NCI-H1417 (cell line): ENCODE measurements at regions not wholly inside any gene's neighbourhood (a gene's known extent, or its start where the extent isn't known, plus 50 kb on each side); places are given as distances from the start of the nearest gene placed in this dataset.
"Not testable (repeated sequence)": the region's sequence is repeated elsewhere in the genome, so short reads cannot be mapped to it uniquely, and the experiment has no call there.

Source experiments
- DNase-seq, 3 experiments: peaks; one replicate each; lab custom pipeline; 2025; lab: John Stamatoyannopoulos, UW

DNA sequence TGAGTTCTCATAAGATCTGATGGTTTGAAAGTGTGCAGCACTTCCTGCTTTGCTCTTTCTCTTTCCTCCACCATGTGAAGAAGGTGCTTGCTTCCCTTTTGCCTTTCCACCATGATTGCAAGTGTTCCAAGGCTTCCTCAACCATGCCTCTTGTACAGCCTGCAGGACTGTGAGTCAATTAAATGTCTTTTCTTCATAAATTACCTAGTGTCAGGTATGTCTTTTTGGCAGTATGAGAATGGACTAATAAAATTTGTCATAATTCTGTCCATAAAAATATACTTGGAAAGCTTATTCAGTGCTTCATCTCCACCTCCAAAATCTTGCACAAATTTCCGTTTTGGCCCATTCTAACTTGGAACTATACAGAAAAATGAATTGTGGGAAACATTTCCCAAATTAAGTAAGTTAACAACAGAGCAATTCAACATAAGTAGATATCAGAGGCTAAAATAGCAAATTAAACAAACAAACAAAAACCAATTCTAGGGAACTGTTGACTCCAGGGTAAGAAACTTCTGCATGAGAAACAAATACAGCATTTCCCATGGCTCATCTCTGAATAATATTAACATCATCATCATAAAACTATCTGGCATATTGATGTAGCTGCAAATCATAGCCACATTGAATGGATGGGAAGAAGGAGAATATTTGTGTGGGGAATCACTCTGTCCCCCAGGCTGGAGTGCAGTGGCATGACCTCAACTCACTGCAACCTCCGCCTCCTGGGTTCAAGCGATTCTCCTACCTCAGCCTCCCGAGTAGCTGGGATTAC lies 459.5 kb upstream of the FAR2 start:
- no peak for DNase-seq

- DNase-seq, result no peak
Measured at GRCh38 chr12:28693565-28694219, 455.4 kb upstream of the FAR2 start.

DNA sequence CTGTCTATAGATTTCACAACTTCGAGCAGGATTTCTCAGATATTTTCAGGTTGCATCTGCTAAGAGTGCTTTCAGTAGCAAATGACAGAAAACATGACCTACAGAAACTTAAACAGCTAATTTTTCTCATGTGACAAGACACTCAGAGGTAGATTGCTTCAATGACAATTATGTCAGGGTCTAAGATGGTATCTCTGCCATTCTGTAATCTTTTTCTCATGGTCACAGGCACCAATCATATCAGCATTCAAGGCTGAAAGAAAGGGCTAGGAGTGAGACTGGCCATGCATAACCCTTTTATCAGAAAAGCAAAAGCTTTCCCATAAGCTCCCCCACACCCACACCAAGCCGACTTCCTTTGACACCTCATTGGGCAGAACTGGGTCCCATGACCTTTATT lies 450.5 kb upstream of the FAR2 start:
- no peak for DNase-seq

DNA sequence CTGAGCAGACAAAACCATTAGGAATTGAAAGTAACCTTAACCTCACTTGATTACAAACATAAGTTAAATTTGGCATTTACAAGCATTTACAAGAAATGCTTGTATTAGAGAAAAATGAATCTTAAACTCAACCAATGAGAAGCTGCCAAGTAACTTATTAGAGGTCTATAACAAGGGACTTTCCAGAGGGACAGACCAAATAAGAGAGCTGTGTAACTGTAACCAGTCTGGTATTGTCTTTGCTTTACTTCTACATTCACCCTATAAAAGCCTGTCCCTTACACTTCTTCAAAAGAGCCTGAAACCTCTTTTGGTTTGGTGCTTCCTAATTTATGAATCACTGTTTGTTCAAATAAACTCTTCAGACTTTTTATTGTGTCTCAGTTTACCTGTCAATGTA lies 450.0 kb upstream of the FAR2 start:
- DNase-seq, result no peak

DNA sequence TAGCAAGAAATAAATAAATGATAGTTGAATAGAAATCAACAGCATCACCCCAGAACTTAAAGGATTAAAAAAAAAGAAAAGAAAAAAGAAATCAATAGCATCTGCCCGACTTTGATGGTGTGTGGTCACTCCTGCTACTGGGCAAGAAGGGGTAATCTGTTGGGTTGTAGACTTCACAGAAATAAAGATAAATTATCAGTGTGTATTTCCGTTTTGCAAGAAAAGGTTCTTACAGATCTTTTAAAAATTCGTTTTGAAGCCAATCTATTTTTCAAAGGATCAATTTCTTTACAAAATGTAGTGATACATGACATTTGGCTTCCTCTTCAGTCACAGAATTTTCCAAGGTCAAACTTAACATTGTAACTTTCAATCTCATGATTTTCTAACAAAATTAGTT lies 448.9 kb upstream of the FAR2 start:
- no peak for DNase-seq

- no peak for DNase-seq
Measured at GRCh38 chr12:28704477-28705169, 444.5 kb upstream of the FAR2 start.

GRCh38 chr12:28708918-28709371 lies 440.1 kb upstream of the FAR2 start:
- DNase-seq, result no peak

DNA sequence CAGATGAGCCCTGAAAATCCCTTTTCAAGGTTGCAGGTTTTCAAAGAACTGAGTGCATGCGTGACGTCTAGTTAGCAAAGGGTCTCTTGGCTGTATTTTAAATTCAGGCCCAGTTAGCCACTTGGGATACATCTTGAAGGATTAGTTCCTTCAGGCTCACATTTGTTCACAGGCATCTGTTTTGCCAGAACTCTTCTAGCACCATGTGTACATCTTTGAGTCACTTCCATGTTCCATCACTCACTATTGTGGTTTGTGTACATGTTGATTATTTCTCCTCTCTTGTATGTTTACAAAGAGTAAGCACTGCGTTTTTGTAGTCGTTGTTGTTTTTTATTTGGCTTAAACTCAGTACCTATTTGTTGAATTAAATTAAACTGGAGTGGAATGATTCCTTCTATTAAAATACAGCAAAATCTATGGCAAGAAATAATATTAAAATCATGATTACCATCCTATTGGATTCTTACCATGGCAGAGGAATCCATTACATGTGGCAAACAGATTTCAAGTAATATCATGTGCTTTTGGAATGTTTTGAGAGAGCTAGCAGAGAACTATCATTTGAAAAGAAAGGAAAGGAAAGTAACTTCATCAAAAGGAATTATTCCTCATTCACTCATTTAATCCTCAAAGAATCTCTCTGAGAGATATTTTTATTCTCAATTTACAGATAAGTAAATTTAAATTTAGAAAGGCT lies 438.9 kb upstream of the FAR2 start:
- DNase-seq, result no peak

DNA sequence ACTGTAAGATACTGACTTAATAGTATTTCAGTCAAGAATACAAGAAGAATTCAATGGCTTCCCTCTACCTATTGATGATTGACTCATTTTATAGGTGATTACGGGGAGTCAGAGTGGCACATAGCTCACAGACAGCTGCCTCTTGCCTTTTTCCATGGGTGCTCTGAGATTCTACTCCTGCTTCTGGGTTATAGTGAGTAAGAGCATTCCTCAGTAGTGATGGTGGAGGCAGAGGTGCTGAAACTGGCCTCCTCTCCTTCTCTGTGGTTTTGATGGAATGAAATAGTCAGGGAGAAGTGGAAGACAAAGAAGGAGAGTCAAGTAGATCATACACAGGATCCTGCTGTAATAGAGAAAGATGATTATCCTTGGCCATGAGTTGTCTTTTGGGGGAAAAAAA lies 438.2 kb upstream of the FAR2 start:
- DNase-seq, result no peak

DNA sequence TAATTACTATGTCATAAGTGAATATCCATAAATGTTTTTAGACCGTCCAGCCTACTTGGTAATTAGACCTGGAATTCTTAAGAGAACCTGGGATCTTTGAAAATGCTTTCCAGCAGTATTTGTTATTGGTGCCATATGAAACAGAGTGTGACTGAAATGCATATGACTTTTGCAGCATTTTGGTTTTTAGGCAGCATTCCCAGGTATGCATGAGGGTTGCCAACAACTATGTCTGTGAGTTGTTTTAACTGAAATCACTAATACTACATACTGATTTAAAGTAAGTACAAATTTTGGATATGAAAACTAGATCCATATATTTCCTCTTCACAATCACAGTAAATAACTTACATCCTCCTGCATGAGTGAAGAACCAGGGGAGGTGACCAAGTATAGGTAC lies 437.7 kb upstream of the FAR2 start:
- DNase-seq, result no peak

DNA sequence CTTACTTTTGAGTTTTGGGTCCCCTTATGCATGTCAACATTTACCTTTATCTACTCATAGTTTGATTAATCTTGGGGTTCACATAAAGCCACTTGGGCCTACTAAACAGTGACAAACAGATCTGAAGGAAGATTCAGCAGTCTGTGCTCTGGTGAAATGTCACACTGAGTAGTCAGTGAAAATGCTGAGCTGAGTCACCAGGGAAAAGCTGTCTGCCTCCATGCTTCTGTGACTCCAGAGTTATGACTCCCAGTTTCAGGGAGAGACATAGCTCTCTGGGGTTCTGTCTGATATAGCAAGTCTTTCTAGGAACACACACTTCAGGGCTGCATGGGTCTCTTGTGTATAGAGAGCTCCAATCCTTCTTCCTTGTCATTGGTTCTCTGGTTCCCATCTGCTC lies 406.3 kb upstream of the FAR2 start:
- no peak for DNase-seq

GRCh38 chr12:28746734-28747325 lies 402.2 kb upstream of the FAR2 start:
- no peak for DNase-seq

GRCh38 chr12:28750946-28751685 lies 398.0 kb upstream of the FAR2 start:
- DNase-seq, result no peak

DNA sequence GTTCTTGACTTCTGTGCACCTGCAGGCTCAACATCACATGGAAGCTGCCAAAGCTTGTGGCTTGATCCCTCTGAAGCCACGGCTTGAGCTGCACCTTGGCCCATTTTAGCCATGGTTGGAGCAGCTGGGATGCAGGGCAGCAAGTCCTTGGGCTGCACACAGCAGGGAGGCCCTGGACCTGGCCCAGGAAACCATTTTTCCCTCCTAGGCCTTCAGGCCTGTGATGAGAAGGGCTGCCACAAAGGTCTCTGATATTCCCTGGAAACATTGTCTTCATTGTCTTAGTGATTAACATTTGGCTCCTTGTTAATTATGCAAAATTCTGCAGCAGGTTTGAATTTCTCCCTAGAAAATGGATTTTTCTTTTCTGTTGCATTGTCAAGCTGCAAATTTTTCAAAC lies 394.1 kb upstream of the FAR2 start:
- DNase-seq, result no peak

DNA sequence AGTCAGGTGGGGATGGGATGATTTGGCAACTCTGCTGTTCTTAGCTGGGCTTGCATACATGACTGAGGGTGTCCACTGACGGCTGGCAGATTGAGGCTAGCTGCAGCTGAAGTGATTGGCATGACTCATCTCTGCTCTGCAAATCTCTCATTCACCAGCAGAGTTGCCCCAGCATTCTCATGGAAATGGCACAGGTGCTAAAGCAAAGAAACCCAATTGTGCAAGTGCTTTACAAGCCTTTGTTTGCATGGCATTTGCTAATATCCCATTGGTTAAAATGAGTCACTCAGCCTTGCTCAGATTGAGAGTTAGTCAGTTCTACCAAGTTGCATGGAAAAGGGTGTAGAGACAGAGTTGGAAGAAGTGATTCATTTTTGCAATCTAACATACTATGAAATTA lies 389.7 kb upstream of the FAR2 start:
- DNase-seq, result no peak

DNA sequence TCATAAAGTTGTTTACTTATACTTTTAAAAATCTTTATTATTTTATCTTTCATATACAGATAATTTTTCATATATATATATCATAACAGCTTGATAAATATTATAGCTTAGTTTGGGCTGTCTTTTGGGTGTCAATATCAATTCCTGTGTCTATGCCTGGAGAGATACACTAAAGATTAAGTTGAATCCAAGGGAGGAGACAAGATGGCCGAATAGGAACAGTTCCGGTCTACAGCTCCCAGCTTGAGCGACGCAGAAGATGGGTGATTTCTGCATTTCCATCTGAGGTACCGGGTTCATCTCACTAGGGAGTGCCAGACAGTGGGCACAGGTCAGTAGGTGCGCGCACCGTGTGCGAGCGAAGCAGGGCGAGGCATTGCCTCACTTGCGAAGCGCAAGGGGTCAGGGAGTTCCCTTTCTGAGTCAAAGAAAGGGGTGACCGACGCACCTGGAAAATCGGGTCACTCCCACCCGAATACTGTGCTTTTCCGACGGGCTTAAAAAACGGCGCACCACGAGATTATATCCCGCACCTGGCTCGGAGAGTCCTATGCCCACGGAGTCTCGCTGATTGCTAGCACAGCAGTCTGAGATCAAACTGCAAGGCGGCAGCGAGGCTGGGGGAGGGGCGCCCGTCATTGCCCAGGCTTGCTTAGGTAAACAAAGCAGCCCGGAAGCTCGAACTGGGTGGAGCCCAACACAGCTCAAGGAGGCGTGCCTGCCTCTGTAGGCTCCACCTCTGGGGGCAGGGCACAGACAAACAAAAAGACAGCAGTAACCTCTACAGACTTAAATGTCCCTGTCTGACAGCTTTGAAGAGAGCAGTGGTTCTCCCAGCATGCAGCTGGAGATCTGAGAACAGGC lies 388.8 kb upstream of the FAR2 start:
- not testable (repeated sequence) for DNase-seq

GRCh38 chr12:28761897-28762296 lies 387.2 kb upstream of the FAR2 start:
- not testable (repeated sequence) for DNase-seq

DNA sequence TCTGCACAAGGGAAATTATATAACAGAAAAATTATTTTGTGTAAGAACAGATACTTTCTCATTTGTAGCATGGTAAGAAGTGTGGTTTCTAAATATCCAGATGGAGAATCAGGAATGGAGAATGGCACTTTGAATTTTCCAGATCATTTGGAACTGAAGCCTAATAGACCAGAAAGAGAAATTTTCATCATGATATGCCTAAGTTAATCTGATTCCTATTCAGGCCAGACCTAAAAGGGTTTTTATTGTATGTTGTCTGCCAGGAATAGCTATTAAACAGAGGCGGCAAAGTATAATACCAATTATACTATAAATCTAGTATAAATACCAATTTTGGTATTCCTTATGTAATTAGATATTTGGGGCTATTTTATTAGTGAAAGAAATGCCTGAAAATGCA lies 382.7 kb upstream of the FAR2 start:
- no peak for DNase-seq

GRCh38 chr12:28767836-28768348 lies 381.2 kb upstream of the FAR2 start:
- no peak for DNase-seq

GRCh38 chr12:28770322-28770721 lies 378.8 kb upstream of the FAR2 start:
- no peak for DNase-seq
